ENCODE measurements at regions not wholly inside any gene's neighbourhood (a gene's known extent, or its start where the extent isn't known, plus 50 kb on each side); places are given as distances from the start of the nearest gene placed in this dataset.
A peak's percentile ranks its signal among the peaks of the same experiment; 100 is the strongest.

DNA sequence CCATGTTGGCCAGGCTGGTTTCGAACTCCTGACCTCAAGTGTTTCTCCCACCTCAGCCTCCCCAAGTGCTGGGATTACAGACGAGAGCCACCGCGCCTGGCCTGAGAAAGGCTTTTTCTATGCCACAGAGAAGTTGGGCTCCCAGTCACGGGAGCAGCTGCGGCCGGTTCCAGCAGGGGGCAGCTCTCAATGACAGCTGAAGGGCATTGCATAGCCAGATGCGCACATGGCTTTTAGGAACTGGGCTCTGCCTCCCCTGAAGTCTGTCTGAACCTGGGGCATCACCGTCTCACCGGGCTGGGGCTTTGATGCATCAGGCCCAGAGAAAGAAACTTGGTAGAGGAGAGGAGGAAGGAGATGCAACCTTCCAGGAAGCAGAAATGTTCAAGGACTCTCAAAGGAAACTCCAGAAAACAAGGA, 84.2 kb upstream of the LAPTM4A start:
- Histone ChIP-seq H3K36me3 (ENCODE audit: control insufficient read depth, insufficient read depth, low read length) (no peaks in the 10 kb centered on the region), H3K4me3 (ENCODE audit: low read depth, low read length) (no peak overlapping the region), H3K9me3 (ENCODE audit: control insufficient read depth, insufficient read depth, low read length) (no peaks in the 10 kb centered on the region), H3K27ac (ENCODE audit: low read depth, low read length) (no peak overlapping the region), H3K4me1 (ENCODE audit: control insufficient read depth, insufficient read depth, low read length) (peaks cover 7% of the 10 kb centered on the region), H3K27me3 (ENCODE audit: control insufficient read depth, insufficient read depth, low read length) (no peaks in the 10 kb centered on the region)
- 18% methylated on average over 10 of the region's 10 CpGs for WGBS (ENCODE audit: insufficient coverage)
- DNase-seq (ENCODE audit: low read depth in 4 of 6, low spot score in 6 of 6) = peak in 5 of 6 donors; percentile 13 to 84 (median 29)

DNA sequence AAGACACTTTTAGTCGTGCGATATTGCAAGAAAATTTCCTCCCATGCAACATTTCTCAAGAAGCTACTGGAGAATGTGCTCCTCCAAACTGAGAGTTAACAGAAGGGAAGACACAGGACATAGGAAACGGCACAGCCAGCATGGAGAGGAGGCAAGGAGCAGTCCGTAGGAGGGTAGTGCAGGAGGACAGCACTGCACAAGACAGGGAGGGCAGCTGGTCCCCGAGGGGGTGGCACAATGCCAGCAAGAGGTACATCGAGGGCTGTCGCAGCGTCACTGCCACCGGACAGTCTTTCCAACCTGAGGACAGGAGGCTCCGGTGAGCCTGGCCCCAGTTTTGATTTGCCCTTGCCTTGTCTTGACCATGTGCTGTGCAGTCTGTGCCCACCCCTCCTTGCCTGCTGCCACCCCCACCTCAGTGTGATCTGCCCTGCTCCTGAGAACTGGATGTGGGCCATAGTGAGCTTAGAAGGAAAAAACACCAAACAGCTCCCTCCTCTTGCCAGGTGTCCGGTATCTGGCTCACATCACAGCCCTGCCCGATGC, 81.6 kb upstream of the LAPTM4A start:
- Histone ChIP-seq H3K9me3 (ENCODE audit: control insufficient read depth, insufficient read depth, low read length) (no peaks in the 10 kb centered on the region), H3K4me3 (ENCODE audit: low read depth, low read length) (no peak overlapping the region), H3K36me3 (ENCODE audit: control insufficient read depth, insufficient read depth, low read length) (no peaks in the 10 kb centered on the region), H3K27me3 (ENCODE audit: control insufficient read depth, insufficient read depth, low read length) (no peaks in the 10 kb centered on the region), H3K4me1 (ENCODE audit: control insufficient read depth, insufficient read depth, low read length) (peaks cover 7% of the 10 kb centered on the region), H3K27ac (ENCODE audit: low read depth, low read length) (no peak overlapping the region)
- no peak for DNase-seq (ENCODE audit: low read depth in 4 of 6, low spot score in 6 of 6)
- WGBS (ENCODE audit: insufficient coverage) = 60% methylated on average over 9 of the region's 12 CpGs

DNA sequence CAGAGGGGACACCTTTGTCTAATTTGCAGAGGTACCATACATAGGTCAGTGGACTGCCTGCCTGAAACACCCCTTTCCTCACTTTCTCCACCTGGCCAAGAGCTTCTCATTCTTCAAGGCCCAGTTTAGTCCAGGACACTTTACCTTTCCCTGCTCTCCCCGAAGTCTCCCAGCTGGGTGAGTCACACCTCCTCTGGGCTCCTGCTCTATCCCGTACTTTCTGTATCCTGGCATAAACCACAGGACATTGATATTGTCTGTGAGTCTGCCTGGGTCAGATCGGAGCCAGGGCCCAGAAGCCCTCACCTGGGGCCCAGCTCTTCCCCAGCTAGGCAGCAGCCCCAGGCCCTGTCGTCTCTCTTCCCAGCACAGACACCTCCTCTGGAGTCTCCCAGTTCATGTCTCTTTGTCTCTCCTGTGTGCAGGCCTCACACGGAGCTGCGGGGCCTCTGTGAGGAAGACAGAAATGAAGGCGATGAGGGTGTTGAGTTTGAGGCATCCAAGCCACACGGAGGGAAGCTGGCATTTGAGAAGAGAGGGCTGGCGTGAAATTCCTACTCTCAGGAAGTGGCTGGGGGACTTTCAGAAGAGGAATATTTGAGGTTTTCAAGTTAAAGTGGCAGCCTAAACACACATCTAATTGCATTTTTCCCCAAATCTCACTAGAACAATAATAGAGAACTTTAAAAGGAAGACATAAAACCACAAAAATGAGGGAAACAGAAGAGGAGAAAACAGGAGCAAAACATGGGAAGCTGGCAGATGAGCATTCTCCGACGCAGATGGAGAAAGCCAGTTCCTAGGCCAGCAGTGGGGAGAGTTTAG, 79.6 kb upstream of the LAPTM4A start:
- no peaks in the 10 kb centered on the region for H3K27me3 ChIP-seq (ENCODE audit: control insufficient read depth, insufficient read depth, low read length)
- no peak overlapping the region for H3K4me3 ChIP-seq (ENCODE audit: low read depth, low read length)
- DNase-seq (ENCODE audit: low read depth in 4 of 6, low spot score in 6 of 6) = no peak
- no peaks in the 10 kb centered on the region for H3K36me3 ChIP-seq (ENCODE audit: control insufficient read depth, insufficient read depth, low read length)
- peaks cover 7% of the 10 kb centered on the region for H3K4me1 ChIP-seq (ENCODE audit: control insufficient read depth, insufficient read depth, low read length)
- WGBS (ENCODE audit: insufficient coverage) = 69% methylated on average over 9 of the region's 11 CpGs
- no peak overlapping the region for H3K27ac ChIP-seq (ENCODE audit: low read depth, low read length)
- H3K9me3 ChIP-seq (ENCODE audit: control insufficient read depth, insufficient read depth, low read length) = no peaks in the 10 kb centered on the region

DNA sequence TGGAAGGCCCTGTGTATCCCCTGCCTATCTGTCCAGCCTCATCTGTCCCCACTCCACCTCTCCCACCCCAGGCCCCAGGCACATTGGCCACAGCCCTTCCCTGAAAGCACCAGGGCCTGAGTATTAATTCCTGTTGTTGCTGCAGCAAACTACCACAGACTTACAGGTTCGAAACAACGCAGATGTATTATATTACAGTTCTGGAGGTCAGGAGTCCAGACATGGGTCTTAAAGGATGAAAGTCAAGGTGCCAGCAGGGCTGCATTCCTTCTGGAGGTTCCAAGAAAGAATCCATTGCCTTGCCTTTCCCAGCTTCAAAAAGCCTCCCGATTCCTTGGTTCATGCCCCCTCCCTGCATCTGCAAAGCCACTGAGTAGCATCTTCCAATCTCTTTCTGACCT, 78.7 kb upstream of the LAPTM4A start:
- Histone ChIP-seq H3K4me1 (ENCODE audit: control insufficient read depth, insufficient read depth, low read length) (peaks cover 4% of the 10 kb centered on the region), H3K9me3 (ENCODE audit: control insufficient read depth, insufficient read depth, low read length) (no peaks in the 10 kb centered on the region), H3K4me3 (ENCODE audit: low read depth, low read length) (no peak overlapping the region), H3K27me3 (ENCODE audit: control insufficient read depth, insufficient read depth, low read length) (no peaks in the 10 kb centered on the region), H3K36me3 (ENCODE audit: control insufficient read depth, insufficient read depth, low read length) (no peaks in the 10 kb centered on the region), H3K27ac (ENCODE audit: low read depth, low read length) (no peak overlapping the region)
- 92% methylated on average over 3 of the region's 3 CpGs for WGBS (ENCODE audit: insufficient coverage)
- no peak for DNase-seq (ENCODE audit: low read depth in 4 of 6, low spot score in 6 of 6)

DNA sequence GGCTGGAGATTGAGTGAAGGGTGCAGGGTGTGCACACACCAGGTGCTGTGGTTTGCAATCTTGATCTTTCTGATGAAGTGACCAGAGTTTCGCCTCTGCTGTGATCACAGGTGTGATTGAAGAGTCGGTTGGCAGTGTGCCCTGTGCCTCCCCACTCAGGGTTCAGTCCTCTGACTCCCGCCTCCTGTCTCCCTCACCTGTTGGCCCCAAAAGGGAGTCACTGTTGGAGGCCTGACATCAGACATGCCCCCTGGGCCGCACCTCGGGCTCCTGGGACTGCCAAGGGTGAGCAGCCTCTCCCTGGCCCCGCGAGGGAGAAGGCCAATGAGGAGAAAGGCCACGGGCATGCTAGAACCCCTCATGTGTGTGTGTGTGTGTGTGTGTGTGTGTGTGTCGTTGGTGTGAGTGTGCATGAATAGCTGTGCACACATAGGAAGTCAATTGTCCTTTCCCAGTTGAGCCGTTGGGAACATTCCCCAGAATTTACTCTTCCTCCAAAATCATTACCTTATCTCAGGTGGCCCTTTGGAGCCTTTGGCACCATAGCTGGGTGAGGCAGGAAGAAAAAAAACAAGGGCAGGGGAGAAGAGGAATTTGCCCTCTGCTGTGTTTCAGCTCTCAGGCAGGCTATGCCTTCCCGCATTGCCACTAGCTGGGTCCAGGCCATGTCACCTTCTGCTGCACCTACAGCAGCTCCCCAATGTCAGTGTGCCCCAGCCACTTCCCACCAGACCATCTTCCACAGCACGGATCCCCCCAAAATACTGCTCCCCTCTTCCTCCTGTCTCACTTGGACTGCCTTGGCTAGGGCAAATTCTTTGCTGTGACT, 78.1 kb upstream of the LAPTM4A start:
- Histone ChIP-seq H3K9me3 (ENCODE audit: control insufficient read depth, insufficient read depth, low read length) (no peaks in the 10 kb centered on the region), H3K36me3 (ENCODE audit: control insufficient read depth, insufficient read depth, low read length) (no peaks in the 10 kb centered on the region), H3K4me1 (ENCODE audit: control insufficient read depth, insufficient read depth, low read length) (peaks cover 2% of the 10 kb centered on the region), H3K4me3 (ENCODE audit: low read depth, low read length) (no peak overlapping the region), H3K27ac (ENCODE audit: low read depth, low read length) (no peak overlapping the region), H3K27me3 (ENCODE audit: control insufficient read depth, insufficient read depth, low read length) (no peaks in the 10 kb centered on the region)
- no peak for DNase-seq (ENCODE audit: low read depth in 4 of 6, low spot score in 6 of 6)
- WGBS (ENCODE audit: insufficient coverage) = 90% methylated on average over 8 of the region's 12 CpGs

DNA sequence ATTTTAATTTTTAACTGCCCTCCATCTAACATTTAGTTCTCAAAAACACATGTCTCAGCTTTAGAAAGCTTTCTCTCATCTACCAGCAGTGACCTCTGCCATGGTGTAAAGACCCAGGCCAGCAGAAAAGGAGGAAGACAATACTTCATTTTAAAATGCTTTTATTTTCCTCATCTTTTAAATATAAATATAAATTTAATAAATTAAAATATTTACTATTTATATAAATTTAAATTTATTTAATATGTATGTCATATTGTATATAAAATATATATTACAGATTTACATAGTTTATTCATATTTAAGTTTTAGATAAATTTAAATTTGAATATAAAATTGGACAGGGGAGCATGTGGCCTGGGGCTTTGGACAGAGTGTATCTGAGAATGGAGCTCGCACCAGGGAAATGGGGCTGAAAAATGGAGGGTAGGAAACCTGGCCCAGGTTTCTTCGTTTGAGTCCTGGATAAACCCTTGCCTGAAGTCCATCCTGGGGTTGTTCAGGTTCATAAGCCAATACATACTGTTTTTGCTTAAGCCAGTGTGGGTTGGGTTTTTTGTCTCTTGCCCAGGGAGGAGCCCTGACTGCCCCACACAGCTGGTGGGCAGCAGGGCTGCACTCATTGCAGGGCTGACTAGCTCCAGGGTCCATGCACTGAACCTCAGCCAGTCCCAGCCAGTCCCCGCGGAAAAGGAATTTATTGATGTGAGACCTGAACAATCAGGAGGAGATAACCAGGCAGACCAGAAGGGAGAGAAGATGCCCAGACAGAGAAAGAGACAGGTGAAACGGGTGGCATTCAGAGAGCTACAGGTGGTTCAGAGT, 77.3 kb upstream of the LAPTM4A start:
- H3K27me3 ChIP-seq (ENCODE audit: control insufficient read depth, insufficient read depth, low read length) = no peaks in the 10 kb centered on the region
- H3K9me3 ChIP-seq (ENCODE audit: control insufficient read depth, insufficient read depth, low read length) = no peaks in the 10 kb centered on the region
- no peak overlapping the region for H3K4me3 ChIP-seq (ENCODE audit: low read depth, low read length)
- no peaks in the 10 kb centered on the region for H3K36me3 ChIP-seq (ENCODE audit: control insufficient read depth, insufficient read depth, low read length)
- H3K27ac ChIP-seq (ENCODE audit: low read depth, low read length) = no peak overlapping the region
- DNase-seq (ENCODE audit: low read depth in 4 of 6, low spot score in 6 of 6) = no peak
- H3K4me1 ChIP-seq (ENCODE audit: control insufficient read depth, insufficient read depth, low read length) = no peaks in the 10 kb centered on the region
- 80% methylated on average over 5 of the region's 5 CpGs for WGBS (ENCODE audit: insufficient coverage)

DNA sequence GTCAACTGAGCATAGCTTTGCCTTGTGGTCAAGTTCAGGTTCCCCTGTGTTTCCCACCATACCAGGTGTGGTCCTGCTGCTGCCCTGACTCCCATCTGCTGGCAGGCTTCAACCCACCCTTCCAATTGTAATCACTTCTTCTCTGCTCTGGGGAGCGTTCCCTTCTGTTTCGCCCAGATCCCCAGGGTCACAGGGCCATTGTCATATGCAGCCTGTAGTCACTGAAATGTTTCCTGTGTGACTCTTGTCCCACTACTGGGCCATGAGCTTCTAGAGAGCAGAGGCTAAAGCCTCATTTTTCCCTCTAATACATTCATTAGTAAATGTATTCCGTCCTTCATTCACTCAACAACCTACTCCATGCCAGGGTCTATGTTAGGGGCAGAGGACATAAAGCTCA, 75.0 kb upstream of the LAPTM4A start:
- no peak for DNase-seq (ENCODE audit: low read depth in 4 of 6, low spot score in 6 of 6)
- WGBS (ENCODE audit: insufficient coverage) = 93% methylated on average over 2 of the region's 3 CpGs
- H3K36me3 ChIP-seq (ENCODE audit: control insufficient read depth, insufficient read depth, low read length) = no peaks in the 10 kb centered on the region
- no peaks in the 10 kb centered on the region for H3K9me3 ChIP-seq (ENCODE audit: control insufficient read depth, insufficient read depth, low read length)
- H3K27ac ChIP-seq (ENCODE audit: low read depth, low read length) = no peak overlapping the region
- no peaks in the 10 kb centered on the region for H3K27me3 ChIP-seq (ENCODE audit: control insufficient read depth, insufficient read depth, low read length)
- H3K4me1 ChIP-seq (ENCODE audit: control insufficient read depth, insufficient read depth, low read length) = no peaks in the 10 kb centered on the region
- no peak overlapping the region for H3K4me3 ChIP-seq (ENCODE audit: low read depth, low read length)

DNA sequence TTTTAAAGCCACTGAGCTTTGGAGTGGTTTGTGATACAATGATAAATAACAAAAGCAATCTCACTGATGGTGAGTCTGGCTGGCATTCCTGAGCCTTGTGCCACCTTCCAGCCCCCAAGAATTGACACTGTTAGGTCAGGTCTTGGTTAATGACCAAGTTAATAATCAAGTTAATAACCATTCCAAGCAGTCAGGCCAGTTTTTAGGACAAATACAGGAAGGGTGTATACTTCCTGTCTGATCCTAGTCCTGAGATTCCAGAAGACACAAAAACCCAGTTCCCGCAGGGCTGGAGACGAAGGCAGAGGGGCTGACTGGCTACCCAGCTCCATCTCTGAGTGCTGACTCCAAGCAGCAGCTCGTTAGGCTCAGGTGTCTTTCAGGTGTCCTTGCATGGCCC, 74.6 kb upstream of the LAPTM4A start:
- H3K27ac ChIP-seq (ENCODE audit: low read depth, low read length) = no peak overlapping the region
- no peak for DNase-seq (ENCODE audit: low read depth in 4 of 6, low spot score in 6 of 6)
- WGBS (ENCODE audit: insufficient coverage) = 77% methylated on average over 3 of the region's 3 CpGs
- H3K36me3 ChIP-seq (ENCODE audit: control insufficient read depth, insufficient read depth, low read length) = no peaks in the 10 kb centered on the region
- no peak overlapping the region for H3K4me3 ChIP-seq (ENCODE audit: low read depth, low read length)
- H3K4me1 ChIP-seq (ENCODE audit: control insufficient read depth, insufficient read depth, low read length) = no peaks in the 10 kb centered on the region
- H3K27me3 ChIP-seq (ENCODE audit: control insufficient read depth, insufficient read depth, low read length) = no peaks in the 10 kb centered on the region
- no peaks in the 10 kb centered on the region for H3K9me3 ChIP-seq (ENCODE audit: control insufficient read depth, insufficient read depth, low read length)

DNA sequence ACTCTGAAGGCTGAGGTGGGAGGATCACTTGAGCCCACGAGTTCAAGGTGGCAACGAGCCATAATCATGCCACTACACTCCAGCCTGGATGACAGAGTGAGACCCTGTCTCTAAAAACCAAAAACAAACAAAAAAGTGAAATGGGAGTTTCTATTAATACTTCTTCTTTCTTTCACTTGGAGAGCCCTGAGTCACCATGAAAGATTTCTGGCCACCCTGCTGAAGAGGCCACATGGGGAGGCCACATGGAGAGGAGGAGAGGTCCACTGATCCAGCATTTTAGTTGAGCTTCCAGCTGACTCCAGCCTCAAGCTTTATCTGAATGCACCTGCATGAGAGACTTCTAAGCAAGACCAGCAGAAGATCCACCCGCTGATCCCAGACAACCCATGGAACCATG, 74.2 kb upstream of the LAPTM4A start:
- Histone ChIP-seq H3K27me3 (ENCODE audit: control insufficient read depth, insufficient read depth, low read length) (no peaks in the 10 kb centered on the region), H3K9me3 (ENCODE audit: control insufficient read depth, insufficient read depth, low read length) (no peaks in the 10 kb centered on the region), H3K4me1 (ENCODE audit: control insufficient read depth, insufficient read depth, low read length) (no peaks in the 10 kb centered on the region), H3K4me3 (ENCODE audit: low read depth, low read length) (no peak overlapping the region), H3K27ac (ENCODE audit: low read depth, low read length) (no peak overlapping the region), H3K36me3 (ENCODE audit: control insufficient read depth, insufficient read depth, low read length) (no peaks in the 10 kb centered on the region)
- no peak for DNase-seq (ENCODE audit: low read depth in 4 of 6, low spot score in 6 of 6)
- no CpG with 5 or more reads among the region's 3 CpGs for WGBS (ENCODE audit: insufficient coverage)
